Pancreas (tissue), 10 donors: ENCODE measurements at regions not wholly inside any gene's neighbourhood (a gene's known extent, or its start where the extent isn't known, plus 50 kb on each side); places are given as distances from the start of the nearest gene placed in this dataset.

Experiments used
- ATAC-seq, 4 donors: fragments of 200-7000 bp; cut with Tn5 transposase; one replicate each; pipeline versions ENCODE4 v1.8.0 to v1.9.1; 2020; ENCODE audit warnings: mild to moderate bottlenecking in 4 of 4, moderate library complexity in 4 of 4
- DNase-seq, 6 donors: peaks; one replicate each; pipeline ENCODE4 v3.0.0-alpha.2; 2020
- FAIRE-seq: peaks from 2 replicates; lab custom pipeline; 2012; peaks lifted over from hg19 to GRCh38; lab: Jason Lieb, UNC
- H3K27ac ChIP-seq, 4 donors: fragments of 200-600 bp; sonication (generic); 1 replicate in 3 of 4; 2 replicates in 1 of 4; pipeline versions ENCODE4 v1.5.0 to v1.8.0; 2020
- H3K27me3 ChIP-seq, 4 donors: fragments of 200-600 bp; one replicate each; pipeline ENCODE4 v1.8.0; 2021
- H3K36me3 ChIP-seq, 3 donors: fragments of 200-600 bp; sonication (generic) in 1 of 3; one replicate each; pipeline versions ENCODE4 v1.5.0 to v1.8.0; 2020 to 2021
- H3K4me1 ChIP-seq, 3 donors: fragments of 200-600 bp; one replicate each; pipeline ENCODE4 v1.8.0; 2021
- H3K4me3 ChIP-seq, 4 donors: fragments of 200-600 bp; sonication (generic) in 2 of 4; one replicate each; pipeline versions ENCODE4 v1.5.0 to v1.8.0; 2020 to 2021
- H3K9me3 ChIP-seq, 4 donors: fragments of 200-600 bp; one replicate each; pipeline ENCODE4 v1.8.0; 2021
- CTCF ChIP-seq, 4 donors: fragments of 200-600 bp; sonication (generic) in 3 of 4; IDR thresholded peaks; one replicate each; pipeline versions ENCODE4 v1.5.0 to v1.8.0; 2021; ENCODE audit warnings: antibody characterized with exemption in 4 of 4
- WGBS, 2 donors: extraction: QIAGEN DNeasy Blood & Tissue Kit; methylation state at CpG; one replicate each; pipeline ENCODE4 v1.1.7; 2013; 5-methylcytosine and 5-hydroxymethylcytosine counted together
- intact Hi-C, 3 donors: fragments of 100-400 bp; cut with DNase I; formaldehyde crosslinking; loops; one replicate each; pipeline versions ENCODE4 v1.11.1 to v1.14.2; 2022
- donor health status: healthy with polysubstance abuse.
- donor health status: DM: no; HTN: no; CAD: no; lungs with moderate emphysema.
- donor health status: DM: no; HTN: no; CAD: no.
- donor health status: control.
- donor health status: control.
- donor health status: Bipolar disorder and iron deficiency.
- donor health status: DM: yes; HTN: yes; CAD: no.
- donor health status: DM: no; HTN: no; CAD: no.
- donor health status: DM: no; HTN: no; CAD: no.
- donor health status: DM: yes; HTN: yes; CAD: no.

GRCh38 chr1:187933562-187934419, 1105.0 kb downstream of the PLA2G4A start:
- DNase-seq (no peak), ATAC-seq (peak in 1 of 4 donors; percentile 52), FAIRE-seq (no peak)
- WGBS, 2 donors = 69 to 71% methylated on average over 3 of the region's 3 CpGs
- Histone ChIP-seq H3K36me3 (no peaks in the 10 kb centered on the region), H3K9me3 (no peaks in the 10 kb centered on the region), H3K27ac (no peak overlapping the region), H3K27me3 (no peaks in the 10 kb centered on the region), H3K4me1 (peaks cover 0 to 7% (median 0%) of the 10 kb centered on the region in 3 donors), H3K4me3 (no peak overlapping the region)
- intact Hi-C loops = no loop called here
- TF ChIP-seq CTCF (IDR thresholded peaks at IDR 0.05) = no peak

- Histone ChIP-seq H3K4me3 (no peak overlapping the region), H3K4me1 (peaks cover 0 to 7% (median 0%) of the 10 kb centered on the region in 3 donors), H3K27ac (no peak overlapping the region), H3K27me3 (no peaks in the 10 kb centered on the region), H3K9me3 (no peaks in the 10 kb centered on the region), H3K36me3 (no peaks in the 10 kb centered on the region)
- intact Hi-C loops = no loop called here
- DNase-seq (no peak), FAIRE-seq (no peak), ATAC-seq (no peak)
- TF ChIP-seq CTCF (IDR thresholded peaks at IDR 0.05) = no peak
- WGBS, 2 donors = 46 to 47% methylated on average over 1 of the region's 1 CpG
These were observed 1107.9 kb downstream of the PLA2G4A start for GRCh38 chr1:187936667-187937066.

GRCh38 chr1:187938092-187938491, 1109.3 kb downstream of the PLA2G4A start:
- no peak for ATAC-seq
- no peaks in the 10 kb centered on the region for H3K27me3 ChIP-seq
- H3K4me3 ChIP-seq = no peak overlapping the region
- 62 to 64% methylated on average over 2 of the region's 2 CpGs for whole genome bisulfite sequencing, 2 donors
- peaks cover 0 to 6% (median 0%) of the 10 kb centered on the region in 3 donors for H3K4me1 ChIP-seq
- FAIRE-seq = no peak
- intact Hi-C loops = no loop called here
- DNase-seq = no peak
- no peaks in the 10 kb centered on the region for H3K36me3 ChIP-seq
- no peak overlapping the region for H3K27ac ChIP-seq
- H3K9me3 ChIP-seq = no peaks in the 10 kb centered on the region
- no peak for TF ChIP-seq CTCF (IDR thresholded peaks at IDR 0.05)

- ATAC-seq (no peak), DNase-seq (no peak), FAIRE-seq (no peak)
- H3K9me3 ChIP-seq = no peaks in the 10 kb centered on the region
- intact Hi-C loops = no loop called here
- TF ChIP-seq CTCF (IDR thresholded peaks at IDR 0.05) = no peak
- no peak overlapping the region for H3K27ac ChIP-seq
- H3K4me1 ChIP-seq = no peaks in the 10 kb centered on the region
- 79 to 85% methylated on average over 4 of the region's 4 CpGs for WGBS, 2 donors
- H3K4me3 ChIP-seq = no peak overlapping the region
- no peaks in the 10 kb centered on the region for H3K27me3 ChIP-seq
- H3K36me3 ChIP-seq = no peaks in the 10 kb centered on the region
These were observed 1114.2 kb downstream of the PLA2G4A start for GRCh38 chr1:187942986-187943385.
